ENCODE measurements at regions not wholly inside any gene's neighbourhood (a gene's known extent, or its start where the extent isn't known, plus 50 kb on each side); places are given as distances from the start of the nearest gene placed in this dataset.
"Not testable (repeated sequence)": the region's sequence is repeated elsewhere in the genome, so short reads cannot be mapped to it uniquely, and the experiment has no call there.

DNA sequence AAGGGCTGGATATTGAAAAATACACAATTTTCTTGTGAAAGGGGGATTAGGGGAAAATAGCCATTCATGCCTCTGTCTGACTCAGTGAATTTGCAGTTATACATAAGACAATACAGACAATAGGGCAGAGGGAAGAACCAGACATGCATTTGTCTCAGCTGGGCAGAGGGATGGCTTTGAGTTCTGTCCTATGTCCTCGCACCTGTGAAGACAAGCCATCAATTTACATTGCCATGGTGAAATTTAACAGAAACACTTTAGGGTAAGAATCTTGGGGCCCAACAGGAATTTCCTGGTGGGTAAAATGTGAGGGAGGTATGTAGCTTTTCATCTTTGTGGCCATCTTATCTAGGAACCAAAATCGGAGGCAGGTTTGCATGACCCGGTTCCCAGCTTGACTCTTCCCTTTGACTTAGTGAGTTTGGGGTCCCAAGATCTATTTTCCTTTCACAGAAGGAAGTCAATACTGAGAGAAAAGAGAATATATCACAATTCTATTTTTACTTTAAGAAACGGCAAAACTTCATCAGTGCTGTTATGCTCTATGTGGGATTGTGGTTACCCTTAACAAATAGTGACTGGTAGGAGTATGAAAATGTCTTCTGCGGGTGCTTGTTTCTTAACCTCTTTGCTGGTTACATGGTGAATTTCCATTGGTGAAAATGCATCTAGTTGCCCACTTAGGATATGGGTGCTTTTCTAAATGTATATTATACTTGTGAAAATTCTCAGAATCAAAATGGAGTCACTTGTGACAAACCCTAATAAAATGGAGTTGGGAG lies 221.8 kb downstream of the SPP2 start:
- no peak for DNase-seq

DNA sequence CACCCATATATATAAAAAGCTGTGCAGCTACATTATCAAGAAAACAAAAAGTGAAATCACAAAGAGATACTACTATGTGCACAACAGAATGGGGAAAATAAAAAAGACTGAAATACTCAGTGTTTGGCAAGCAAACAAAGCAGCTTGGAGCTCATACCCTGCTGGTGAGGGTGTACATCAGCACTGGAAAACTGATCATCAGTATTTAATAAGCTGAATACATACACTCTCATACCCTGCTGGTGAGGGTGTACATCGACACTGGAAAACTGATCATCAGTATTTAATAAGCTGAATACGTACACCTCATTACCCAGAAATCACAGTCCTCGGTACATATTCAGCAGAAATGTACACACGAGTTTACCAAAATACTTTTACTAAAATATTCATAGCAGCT lies 220.8 kb downstream of the SPP2 start:
- DNase-seq = no peak

DNA sequence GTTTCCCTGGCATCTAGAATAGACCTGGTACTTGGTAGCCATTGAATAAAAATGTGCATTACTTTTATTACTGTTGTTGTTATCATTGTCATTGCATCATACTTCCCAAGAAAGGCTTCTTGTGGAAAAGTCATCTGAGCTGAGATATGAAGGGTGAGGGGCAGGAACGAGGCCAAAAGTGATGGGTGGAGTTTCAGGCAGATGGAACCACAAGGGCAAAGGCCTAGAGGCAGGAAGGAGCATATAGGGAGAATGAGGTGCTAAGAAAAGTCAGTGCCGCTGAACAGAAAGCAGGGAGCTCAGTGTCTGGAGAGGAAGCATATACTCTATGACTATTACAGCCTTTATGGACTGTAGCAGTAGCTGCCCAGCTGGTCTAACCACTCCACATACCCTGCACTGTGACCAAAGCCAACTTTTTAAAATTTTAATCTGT lies 219.3 kb downstream of the SPP2 start:
- DNase-seq = peak; percentile 59

DNA sequence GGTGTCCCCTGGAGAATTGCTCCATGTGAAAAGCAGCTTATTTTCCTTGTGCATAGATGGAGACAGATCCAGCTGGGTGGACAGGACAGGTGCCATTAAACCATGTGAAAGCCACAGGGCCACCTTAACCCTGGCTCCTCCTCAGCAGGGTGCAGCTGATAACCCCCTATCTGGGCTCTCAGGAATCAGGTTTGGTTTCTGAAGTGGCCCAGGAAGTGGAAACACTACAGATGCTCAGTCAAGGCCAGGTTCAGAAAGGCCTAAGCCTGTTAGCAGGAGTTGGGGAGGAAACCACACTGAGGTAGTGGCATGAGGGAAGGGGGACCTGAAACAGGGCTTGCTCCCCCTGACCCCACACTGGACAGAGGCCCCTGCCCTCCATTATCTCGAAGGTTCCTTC lies 217.0 kb downstream of the SPP2 start:
- no peak for DNase-seq

DNA sequence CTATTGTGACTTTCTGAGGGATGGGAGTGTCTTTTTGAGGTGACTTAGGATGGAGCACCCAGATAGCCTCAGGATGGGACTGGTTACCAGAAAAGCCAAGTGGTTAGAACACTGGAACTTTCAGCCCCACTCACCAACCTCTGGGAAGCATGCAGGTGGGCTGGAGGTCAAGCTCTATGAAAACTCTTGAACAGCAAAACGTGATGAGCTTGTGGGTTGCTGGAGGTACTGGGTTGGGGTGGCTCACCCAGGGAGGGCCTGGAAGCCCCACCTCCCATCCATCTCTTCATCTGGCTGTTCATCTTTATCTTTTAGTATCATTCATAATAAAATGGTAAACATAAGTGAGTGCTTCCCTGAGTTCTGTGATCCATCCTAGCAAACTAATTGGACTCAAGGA lies 216.4 kb downstream of the SPP2 start:
- DNase-seq = no peak

DNA sequence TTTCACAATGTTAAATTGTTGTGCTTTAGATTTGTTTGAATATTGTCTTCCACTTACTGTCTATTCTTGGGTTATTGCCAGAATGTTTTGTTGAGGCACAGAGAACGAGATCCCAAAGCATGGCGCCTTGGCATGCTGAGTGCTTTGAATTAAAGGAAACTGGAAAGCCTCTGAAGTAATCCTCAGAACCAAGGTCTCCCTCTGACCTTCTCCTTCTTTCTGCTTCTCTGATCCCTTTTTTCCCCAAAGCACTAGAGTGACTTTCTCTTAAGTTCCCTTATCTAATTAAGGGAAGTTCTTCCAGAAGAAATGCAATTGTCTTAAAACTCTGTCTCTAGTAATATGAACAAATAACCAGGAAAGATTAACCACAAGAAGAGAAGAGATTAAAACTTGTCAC lies 214.7 kb downstream of the SPP2 start:
- DNase-seq = no peak

DNA sequence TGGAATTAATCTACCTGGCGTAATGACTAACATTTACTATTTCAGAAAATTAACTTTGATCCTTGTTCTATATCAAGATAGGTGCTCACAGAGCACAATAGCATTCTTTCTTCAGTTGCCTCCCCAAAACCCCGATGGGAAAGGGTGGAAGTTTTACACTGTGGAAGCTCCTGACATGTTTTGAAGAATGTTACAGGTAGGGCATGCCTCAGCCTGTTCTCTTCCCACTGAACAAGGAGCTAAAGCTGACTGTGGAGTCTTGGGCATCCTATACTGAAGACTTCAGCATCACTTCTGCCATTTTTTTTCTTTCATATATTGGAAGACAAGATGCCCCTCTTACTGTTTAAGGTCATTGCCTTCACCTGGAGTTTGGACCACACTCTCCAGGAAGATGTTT lies 211.2 kb downstream of the SPP2 start:
- DNase-seq = no peak

DNA sequence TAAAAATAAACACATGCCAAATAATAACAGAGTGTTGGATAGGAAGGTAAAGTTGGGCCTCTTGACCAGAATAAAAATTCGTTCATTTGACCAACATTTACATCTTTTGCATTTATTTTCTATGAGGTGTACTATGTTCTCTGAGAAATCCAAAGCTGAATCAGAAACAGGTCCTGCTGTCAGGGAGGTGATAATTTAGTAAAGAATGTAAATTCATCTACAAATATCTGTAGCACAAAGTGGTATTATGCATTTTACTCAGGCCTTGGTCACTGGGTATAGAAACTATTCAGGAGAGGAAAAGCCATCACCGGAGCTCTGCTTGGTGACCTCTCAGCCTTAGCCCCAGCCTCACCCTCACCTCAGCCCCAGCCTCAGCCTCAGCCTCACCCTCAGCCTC lies 208.9 kb downstream of the SPP2 start:
- DNase-seq = no peak

DNA sequence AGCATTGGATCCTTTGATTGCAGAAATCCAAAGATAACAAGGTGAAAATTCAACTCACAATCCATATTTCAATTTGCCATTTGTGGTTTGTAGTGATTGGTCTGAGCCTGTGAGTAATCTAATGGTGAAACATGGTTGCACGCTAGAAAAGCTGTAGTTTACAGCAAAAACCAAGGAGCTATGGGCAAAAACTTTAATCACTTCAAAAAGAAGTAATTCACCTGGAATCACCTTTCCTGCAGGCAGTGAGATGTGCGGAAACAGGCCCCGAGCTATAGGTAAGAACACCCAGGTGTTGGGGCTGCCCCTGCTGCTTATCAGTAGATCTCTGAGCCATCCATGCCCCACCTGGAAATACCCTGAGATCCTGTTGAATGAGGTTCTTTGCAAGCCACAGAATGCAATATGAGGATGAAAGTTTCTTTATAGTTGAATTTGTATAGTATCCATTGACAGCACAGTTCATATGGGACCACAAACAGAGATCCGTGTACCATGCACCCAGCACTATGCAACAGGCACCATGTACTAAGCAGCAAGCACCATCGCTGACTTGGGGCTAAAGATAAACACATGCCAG lies 208.2 kb downstream of the SPP2 start:
- no peak for DNase-seq

DNA sequence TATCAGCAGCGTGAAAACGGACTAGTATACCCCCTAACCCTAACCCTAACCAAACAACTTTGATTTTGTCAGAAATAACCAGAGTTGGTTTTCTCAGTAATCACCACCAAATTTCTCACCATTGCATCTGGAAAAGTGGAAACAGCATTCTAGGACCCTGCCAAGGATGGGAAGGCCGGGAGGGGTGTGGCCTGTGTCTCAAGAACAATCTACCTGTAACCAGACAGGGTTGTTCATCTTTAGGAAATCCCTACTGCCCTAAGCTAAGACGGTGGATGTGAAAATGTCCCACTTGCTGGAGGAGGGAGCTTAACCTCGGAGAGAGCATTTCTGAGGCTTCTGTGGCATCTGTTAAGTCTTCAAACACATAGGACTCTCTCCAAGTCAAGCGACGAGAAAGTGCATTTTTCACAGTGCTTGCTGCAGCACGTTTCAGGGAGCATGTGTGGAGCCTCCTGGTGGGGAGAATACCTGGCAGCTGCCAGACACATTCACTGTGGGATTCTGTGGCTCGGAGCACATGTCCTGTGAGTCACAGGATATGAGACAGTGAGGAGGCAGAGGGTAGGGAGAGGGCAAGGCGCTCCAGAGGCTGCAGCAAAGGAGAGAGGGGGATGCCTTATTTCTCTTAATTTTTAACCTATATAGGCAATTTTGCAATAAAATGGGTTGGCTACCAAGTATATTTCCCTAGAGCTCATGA lies 207.5 kb downstream of the SPP2 start:
- DNase-seq = peak; percentile 96

DNA sequence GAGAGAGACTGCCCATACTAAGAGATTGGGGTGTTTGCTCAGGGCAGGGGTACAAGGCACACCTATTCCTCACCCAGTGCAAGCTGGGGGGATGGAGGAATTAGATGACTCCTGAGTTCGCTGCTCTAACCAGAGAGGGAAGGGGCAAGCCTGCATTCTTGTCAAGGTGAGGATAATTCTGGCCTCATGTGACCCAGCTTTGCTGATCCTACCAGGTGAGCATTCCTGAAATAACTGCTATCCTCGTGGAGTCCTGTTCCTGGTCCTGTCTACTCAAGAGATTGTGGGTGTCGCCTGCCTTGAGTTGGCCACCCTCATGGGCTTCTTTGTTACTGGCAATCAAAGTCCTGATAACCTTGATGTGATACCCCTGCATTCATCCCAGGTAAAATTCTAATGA lies 206.0 kb downstream of the SPP2 start:
- no peak for DNase-seq

DNA sequence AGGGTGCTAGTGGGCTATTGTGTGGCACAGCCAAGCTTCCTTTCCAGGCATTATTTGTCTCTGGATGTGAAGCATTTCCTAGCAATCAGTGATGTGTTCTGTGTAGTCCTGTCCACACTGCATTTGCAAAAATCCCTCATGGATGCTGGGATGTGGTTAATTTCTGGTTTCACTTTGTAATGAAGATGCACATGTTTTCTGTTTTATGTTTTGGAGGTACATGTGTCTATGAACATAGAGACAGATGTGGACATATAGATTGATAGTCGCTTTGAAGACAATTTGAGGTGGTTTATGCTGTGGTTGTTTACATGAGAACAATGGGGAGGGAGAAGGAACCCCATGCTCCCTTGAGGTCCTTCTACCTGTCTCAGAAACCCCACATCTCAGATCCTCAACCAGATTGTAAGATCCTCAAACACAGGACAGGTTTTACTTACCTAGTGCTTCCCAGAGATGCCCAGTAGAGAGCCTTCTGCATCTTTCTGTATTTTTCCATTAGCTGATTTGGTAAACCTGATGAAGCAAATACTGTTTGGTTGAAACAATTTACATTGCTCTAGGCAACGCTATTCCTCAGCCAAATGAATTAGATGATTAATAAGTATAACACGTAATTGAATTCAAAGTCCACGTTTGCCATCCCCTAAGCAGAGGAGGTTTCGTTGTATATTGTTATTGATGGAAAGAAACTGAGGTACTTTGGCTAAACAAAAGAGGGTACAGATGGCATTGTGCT lies 204.4 kb downstream of the SPP2 start:
- no peak for DNase-seq

DNA sequence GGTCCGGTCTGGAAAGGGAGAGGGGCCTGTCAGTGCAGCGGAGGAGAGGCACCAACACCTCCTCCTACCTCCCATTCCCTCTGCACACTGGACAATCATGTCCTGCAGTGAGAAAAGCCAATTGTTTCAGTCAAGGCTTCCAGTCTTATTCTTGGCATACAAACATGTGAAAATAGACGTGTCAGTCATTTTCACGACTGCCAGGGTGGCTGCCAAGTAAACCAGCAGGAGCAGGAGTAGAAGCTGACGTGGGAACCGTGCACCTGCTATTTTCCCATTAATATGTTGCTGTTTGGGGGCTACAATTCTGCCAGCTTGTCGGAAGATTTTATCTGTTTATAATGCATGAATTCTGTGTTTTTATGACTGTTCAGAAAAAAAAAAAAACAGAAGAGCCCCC lies 202.3 kb downstream of the SPP2 start:
- no peak for DNase-seq

DNA sequence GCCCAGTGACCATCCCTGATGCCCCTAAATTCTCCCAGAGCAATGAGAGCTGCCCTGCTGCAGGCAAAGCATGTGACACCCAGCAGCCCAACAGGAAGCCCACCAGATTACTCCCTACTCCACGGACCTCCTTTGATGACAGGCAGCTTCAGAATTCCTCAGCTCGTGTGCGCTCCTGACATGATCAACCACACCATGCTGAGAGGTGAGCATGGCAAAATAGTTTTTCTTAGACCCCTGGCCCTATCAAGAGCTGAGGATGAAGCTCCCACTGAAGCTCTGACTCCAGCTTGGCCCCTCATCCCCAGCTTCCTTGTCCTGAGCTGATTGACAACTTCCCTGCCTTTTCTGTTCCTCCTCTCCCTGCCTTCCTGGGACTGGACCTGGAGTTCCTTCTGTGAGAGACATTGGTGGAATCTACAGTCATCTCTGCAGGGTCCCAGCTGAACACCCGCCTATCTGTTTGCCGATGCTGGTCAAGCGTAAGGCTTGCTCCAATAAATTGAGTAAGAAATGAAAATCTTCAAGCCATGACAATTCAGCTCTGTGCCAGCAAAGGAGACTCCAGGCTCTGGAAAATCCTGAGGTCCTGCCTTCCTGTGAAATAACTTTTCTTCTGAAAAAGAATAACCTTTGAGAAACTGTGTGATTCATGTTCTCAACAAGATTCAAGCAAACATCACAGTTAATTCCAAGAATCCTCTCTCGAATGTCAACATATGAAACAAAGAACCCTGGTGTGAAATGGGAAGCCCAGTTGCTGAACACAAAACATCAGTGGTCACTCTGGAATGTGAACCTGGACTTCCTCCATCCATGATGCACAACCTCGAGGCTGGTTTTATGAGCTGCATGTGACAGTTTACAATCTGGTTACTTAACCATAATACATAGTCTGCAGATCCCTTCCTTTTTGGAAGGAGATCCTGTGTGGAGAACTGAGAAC lies 201.1 kb downstream of the SPP2 start:
- DNase-seq = peak; percentile 95

DNA sequence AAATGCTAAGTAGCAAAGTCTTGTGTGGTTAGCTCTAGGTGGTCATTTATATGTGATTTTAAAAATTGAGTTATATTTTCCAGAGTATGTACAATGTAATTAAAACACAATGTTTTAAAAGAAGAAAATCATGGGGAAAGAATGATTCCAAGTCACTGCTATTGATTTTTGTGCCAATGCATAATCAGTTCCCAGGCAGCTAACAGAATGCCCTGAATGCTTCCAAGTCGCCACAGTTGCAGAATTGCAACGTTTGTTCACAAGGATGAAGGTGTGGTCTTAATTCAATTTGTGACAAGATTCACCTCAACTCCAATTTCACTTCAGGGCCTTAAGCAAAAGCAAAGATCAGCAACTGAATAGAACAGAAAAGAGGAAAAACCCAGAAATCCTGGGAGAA lies 200.4 kb downstream of the SPP2 start:
- DNase-seq = no peak

DNA sequence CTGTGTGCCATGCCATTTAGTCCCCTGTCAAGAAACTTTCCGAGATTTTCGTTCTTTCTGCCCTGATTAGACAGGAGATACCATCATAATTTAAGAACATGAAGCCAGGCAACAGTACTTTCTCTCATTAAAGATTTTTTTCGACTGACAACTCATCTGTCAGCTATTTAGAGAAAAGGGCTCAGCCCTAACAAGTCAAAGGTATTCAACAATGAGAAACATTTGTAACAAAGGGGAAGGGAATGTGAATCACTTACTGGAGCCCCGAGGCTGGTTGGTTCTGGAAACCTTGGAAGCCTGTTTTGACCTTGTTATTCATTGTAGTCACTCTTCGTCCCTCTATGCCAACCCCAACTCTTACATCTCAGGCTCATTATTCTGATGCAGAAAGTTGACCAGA lies 199.4 kb downstream of the SPP2 start:
- peak; percentile 89 for DNase-seq

DNA sequence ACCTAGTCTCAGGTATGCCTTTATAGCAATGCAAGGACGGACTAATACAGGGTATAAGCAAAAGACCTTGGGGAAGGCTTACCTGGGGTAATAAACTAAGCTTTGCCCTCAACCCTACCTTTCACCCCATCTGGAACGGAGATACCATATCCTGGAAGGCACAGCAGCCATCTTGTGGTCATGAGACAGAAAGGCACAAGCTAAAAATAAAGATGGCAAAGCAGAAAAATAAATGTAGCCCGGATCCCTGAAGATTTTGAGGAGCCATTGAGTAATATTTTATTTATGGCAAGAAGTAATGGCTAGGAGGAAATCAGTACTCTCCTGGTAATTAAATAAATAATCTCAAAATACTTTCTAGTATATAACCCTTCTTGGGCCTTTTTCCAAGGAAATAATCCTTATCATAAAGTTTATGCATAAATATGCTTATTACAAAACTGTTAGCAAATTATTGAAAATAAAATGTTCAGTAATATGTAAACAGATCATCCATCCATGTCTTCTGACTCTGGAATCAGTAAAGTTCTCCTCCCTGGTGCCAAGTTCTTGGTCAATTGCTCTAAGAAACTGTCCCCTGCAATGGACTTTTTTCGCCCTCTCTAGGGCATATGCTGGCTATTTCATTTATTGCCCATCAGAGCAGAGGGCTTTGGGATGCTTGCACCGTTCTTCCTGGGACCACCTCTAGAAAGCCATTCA lies 198.7 kb downstream of the SPP2 start:
- DNase-seq = no peak

DNA sequence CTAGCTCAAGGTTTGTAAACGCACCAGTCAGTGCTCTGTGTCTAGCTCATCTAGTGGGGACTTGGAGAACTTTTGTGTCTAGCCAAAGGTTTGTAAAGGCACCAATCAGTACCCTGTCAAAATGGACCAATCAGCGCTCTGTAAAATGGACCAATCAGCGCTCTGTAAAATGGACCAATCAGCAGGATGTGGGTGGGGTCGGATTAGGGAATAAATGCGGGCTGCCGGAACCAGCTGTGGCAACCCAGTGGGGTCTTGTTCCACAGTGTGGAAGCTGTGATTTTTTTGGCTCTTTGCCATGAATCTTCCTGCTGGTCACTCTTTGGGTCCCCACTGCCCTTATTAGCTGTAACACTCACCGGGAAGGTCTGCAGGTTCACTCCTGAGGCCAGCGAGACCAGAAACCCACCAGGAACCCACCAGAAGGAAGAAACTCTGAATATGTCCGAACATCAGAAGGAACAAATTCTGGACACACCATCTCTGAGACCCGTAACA lies 197.8 kb downstream of the SPP2 start:
- DNase-seq = not testable (repeated sequence)

DNA sequence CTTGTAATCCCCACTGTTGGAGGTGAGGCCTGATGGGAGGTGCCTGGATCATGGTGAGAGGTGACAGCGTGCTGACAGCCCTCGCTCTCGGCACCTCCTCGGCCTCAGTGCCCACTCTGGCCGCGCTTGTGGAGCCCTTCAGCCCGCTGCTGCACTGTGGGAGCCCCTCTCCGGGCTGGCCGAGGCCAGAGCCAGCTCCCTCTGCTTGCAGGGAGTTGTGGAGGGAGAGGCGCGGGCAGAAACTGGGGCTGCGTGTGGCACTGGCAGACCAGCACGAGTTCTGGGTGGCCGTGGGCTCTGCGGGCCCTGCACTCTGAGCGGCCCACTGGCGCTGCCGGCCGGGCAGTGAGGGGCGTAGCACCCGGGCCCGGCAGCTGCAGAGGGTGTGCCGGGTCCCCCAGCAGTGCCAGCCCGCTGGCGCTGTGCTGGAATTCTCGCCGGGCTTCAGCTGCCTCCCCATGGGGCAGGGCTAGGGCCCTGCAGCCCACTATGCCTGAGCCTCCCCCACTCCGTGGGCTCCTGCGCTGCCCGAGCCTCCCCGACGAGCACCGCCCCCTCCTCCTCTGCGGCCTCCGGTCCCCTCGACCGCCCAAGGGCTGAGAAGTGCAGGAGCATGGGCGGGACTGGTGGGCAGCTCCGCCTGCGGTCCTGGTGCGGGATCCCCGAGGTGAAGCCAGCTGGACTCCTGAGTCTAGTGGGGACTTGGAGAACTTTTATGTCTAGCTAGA lies 197.1 kb downstream of the SPP2 start:
- no peak for DNase-seq

DNA sequence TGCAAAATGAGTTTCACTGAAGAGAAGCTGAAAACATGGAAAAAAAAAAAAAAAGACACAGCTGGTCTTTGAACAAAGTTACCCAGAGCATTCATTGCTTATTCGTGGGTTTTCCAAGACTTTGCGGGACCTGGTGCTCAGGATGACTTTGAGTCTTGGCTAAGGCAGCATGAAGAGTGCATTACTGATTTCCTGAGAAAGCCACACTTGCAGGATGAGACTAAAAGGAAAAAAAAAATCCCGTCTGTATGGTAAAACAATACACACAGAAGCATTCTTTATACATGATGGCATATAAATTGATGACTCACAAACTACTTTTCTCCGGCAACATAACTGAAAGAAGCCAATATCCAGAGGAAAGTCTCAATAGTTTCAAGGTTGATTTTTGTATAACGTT lies 195.4 kb downstream of the SPP2 start:
- peak; percentile 88 for DNase-seq
